T-helper 2 cell (primary cell): ENCODE measurements at regions not wholly inside any gene's neighbourhood (a gene's known extent, or its start where the extent isn't known, plus 50 kb on each side); places are given as distances from the start of the nearest gene placed in this dataset.
A peak's percentile ranks its signal among the peaks of the same experiment; 100 is the strongest.
"Not testable (repeated sequence)": the region's sequence is repeated elsewhere in the genome, so short reads cannot be mapped to it uniquely, and the experiment has no call there.

Experiments
- DNase-seq, 5 experiments: peaks; one replicate each; pipeline versions ENCODE4 v3.0.0 to v3.0.0-alpha.2; 2012 to 2022

DNA sequence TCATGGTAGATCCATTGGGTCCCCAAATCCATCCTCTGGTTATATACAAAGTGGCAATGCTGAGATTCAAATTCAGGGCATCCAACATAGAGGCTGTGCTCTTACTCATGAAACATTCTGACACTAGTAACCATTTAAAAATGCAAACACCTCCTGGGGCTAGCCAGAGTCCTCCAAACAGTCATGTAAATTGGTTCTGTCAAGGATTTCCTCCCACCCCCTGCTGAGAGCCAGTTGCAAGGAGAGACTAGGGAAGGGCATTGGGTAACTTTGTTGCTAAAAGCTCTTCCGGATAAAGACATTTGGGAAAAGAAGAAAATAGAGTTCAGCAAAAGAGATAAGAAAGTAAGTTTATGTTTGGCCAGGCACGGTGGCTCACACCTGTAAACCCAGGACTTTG, 58.3 kb downstream of the ART5 start:
- not testable (repeated sequence) for DNase-seq

DNA sequence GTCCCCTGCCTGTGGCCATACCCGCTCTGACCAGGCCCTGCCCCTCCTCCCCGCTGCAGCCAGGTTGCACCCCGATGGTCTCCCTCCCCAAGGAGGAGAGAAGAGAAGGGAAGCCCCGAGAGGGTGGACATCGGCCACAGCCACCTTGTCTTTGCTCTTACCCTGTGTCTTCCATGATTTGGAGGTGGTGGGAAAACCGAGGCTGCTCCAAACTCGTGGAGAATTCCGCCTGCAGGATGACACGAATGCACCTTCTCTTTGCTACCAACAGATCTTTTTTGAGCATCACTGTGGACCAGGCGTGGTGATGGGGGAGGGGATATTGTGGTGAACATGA, 60.4 kb downstream of the ART5 start:
- DNase-seq, result not testable (repeated sequence)

DNA sequence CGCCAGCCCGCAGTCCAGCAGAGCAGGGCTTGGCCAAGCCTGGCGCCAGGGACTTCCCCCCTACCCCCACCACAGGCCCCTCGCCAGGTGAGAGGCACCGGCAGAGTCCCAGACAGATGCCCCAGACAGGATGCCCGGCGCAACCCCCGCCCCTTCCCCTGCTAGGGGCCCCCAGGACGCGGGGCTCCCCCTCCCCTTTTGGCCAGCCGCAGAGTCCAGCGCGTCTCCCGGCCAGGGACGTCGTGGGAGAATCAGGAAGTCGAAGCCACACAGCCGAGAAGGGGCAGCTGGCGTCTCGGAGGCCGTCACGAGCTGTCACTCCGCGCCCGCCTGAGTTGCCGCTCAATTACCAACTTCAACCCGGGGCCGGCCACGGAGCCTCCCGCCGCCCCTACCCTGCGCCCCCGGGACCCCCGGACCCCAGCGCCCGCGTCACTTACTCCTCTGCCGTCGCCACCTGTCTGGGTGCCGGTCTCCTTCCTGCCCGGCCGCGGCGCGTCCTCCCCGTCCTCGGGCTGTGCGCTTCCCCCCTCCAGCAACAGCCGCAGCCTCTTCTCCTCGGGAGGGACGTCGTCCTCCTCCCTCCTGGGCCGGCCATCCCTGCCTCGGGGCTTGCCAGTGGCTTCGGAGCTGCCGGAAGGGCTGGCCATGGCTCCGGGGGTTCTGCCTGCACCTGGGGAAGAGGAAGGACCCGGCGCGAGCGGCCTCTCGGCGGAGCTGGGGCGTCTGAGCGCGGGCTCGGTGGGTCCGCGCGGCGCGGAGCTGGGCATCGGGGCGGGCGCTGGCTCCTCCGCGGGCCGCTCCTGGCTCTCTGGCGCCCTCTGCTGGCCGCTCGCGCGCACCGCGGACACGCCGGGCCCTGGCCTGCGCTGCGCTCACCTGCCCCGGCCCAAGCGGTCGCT, 61.1 kb downstream of the ART5 start:
- peak; percentile 31 to 54 (median 50) for DNase-seq

DNA sequence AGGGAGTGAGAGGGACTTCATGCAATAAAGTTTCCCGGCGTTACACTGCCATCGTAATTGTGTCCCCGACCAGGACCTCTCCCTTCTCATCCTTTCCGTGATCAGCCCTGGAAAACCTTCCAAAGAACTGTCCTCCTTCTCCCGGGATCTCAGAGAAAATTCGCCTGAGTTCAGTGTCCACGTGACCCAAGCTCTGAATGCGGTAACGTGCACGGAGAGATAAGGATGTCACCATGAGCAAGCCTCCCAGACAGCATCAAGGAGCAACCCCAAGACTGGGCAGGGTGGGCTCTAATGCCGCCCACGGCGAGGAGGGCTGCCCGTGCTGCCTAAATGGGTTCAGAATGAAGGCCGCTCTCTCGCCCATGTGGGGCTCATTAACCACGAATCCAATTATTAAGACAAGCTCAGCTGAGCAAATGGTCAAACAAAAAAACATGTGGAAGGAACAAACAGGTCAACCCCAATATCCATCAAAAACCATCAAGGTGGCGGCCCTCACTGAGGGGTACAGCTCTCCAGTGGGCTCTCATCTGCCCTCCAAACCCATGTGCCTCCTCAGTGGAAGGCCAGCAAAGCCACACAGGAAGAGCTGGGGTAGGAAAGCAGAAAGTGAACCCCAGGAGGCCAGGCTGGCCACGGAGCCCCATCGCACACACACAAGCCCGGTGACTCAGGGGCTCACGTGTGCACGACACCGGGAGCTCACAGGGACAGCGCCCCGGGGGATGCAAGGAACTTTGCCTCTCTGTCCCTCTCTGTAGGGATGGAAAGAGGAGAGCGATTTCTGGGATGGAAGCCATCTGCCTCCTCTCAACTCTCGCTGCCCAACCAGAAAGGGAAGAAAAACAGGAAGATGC, 62.0 kb downstream of the ART5 start:
- DNase-seq, result not testable (repeated sequence)

DNA sequence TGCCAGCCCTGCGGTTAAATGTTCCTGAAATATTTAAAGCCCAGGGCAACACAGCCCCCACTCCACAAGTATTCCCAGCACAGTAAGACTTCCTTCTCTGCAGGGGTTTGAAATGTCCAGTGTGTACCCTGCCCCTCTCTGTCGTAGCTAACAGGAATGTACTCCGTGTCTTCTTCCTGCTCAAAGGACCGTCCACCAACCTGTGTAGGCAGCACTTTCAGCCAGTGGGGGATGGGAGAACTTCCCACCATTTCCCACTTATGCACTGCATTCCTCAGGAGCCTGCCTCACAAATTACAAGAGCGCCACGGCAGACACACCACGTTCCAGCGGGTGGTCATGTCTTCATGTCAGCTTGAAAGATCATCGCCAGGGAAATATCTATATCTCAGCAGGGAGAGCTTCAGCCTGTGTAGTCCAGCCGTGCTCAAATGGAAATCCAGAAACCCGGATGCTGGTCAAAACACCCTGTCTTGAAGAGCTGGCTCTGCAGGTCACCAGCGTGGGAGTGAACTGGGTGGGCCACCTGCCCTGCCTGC, 65.7 kb downstream of the ART5 start:
- DNase-seq, result not testable (repeated sequence)

DNA sequence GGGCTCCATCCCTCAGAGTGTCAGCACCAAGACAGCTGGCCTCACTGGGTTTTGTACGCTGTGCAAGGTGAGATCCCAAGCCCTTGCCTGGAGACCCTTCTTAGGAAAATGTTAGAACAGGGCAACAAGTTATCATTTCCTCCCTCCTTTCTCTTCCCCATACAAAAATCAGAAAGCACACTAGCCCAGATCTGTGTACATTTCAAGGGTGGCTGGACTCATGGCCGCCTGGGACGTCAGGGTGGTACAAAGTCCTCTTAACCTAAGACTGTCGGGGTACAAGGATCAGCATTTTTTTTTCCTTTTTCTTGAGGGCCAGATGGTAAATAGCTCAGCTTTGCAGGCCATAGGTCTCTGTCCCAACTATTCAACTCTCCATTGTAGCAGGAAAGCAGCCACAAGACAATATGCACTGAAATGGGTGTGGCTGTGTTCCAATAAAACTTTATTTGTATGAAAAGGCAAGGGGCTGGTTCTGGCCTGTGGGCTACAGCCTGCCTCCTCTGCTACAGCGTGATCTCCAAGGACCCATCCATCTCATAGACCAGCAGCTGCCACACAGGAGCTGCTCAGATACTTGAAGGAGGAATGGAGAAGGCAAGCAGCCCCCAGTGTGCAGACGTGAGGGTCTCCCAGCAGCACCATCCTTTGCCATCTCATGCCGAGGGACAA, 68.7 kb downstream of the ART5 start:
- DNase-seq, result not testable (repeated sequence)

DNA sequence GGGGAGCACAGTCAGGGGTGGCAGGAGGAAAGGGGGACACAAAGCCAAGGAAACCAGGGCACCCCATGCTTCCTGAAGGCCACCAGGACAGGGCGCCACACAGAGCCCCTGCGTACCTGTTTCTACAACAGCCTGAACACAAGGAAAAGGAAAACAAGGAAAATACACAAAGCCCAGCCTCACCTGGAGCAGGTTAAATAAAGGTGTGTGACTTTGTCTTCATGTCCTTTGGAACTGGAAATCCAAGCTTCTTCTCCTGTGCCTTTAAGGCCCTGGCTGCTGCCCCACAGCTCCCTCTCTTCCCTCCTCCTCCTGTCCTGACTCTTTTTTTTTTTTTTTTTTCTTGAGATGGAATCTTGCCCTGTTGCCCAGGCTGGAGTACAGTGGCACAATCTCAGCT, 70.0 kb downstream of the ART5 start:
- DNase-seq, result not testable (repeated sequence)

DNA sequence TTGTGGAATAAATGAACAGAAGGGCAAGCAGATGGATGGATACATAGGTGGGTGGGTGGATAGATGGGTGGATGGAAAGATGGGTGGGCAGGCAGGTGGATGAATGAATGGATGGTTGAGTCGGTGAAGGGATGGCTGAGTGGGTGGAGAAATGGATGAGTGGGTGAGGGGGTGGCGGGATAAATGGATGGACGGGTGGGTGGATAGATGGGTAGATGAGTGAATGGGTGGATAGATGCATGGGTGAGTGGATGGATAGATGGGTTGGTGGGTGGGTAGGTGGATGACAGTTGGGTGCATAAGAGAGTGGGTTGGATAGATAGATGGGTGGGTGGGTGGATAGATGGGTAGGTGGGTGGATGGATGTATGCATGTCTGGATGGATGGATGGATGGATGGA, 76.0 kb downstream of the ART5 start:
- not testable (repeated sequence) for DNase-seq

DNA sequence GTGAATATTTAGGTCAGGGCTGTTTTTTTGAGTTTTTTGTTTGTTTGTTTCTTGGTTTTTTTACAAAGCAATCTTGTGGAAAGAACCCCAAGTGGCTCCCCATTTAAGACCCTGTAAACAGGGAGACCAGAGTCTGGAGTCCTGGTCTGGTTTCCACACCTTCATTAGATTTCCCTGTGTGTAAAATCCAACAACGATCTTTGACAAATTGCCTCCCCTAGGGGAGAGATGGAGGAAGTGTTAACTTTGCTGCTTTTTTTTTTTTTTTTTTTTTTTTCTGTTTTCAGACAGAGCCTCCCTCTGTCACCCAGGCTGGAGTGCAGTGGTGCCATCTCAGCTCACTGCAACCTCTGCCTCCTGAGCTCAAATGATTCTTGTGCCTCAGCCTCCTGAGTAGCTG, 77.4 kb downstream of the ART5 start:
- DNase-seq, result peak in 1 of 5 experiments; percentile 24

DNA sequence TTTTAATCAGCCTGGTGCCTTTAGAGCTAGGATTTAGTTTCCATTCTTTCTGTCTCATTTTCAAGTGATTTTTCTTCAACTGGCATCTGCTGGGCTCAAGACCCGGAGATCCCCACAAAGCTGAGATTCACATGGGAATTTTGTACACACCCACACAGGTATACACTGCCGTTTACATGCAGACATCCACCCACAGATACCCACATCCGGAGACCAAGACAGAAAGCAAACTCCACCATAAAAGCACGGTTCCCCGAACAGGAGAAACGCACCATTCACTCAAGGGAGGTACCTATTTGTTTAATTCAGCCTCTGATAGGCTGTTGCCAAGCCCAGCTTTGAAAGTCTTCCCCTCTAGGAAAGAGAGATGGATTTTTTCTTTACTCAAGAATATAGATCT, 87.2 kb downstream of the ART5 start:
- DNase-seq, result peak in 2 of 5 experiments; percentile 20 to 68

DNA sequence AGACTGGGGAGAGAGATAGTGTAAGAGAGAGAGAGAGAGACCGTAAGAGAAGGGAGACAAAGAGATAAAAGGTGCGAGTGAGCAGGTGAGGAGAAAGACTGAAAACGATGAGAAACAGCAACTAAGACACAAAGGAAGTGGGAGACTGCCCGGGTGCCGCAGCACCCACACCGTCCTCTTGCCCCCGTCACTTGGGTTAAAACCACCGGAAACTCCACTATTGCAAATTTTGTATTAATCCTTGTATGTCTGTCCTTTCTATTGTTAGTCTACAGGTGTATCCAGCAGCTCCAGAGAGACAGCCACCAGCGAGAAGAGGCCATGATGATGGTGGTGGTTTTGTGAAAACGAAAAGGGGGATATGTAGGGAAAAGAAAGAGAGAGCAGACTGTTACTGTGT, 96.8 kb downstream of the ART5 start:
- DNase-seq, result peak in 2 of 5 experiments; percentile 33 to 69

DNA sequence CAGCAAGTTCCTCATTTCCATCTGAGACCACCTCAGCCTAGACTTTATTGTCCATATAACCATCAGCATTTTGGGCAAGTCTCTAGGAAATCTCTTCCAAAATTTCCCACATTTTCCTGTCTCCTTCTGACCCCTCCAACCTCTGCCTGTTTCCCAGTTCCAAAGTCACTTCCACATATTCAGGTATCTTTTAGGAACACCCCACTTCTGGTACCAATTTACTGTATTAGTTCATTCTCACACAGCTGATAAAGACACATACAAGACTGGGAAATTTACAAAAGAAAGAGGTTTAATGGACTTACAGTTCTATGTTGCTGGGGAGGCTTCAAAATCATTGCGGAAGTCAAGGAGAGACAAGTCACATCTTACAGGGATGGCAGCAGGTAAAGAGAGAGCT, 103.6 kb downstream of the ART5 start:
- not testable (repeated sequence) for DNase-seq

DNA sequence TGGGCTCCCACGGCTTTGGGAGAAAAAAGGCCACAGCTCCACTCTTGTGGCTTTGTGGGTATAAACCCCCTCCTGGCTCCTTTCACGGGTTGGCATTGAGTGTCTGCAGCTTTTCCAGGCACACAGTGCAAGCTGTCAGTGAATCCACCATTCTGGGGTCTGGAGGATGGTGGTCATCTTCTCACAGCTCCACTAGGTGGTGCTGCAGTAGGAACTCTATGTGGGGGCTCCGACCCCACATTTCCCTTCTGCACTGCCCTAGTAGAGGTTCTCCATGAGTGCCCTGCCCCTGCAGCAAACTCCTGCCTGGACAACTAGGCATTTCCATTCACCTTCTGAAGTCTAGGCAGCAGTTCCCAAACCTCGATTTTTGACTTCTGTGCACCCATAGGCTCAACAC, 104.5 kb downstream of the ART5 start:
- not testable (repeated sequence) for DNase-seq

DNA sequence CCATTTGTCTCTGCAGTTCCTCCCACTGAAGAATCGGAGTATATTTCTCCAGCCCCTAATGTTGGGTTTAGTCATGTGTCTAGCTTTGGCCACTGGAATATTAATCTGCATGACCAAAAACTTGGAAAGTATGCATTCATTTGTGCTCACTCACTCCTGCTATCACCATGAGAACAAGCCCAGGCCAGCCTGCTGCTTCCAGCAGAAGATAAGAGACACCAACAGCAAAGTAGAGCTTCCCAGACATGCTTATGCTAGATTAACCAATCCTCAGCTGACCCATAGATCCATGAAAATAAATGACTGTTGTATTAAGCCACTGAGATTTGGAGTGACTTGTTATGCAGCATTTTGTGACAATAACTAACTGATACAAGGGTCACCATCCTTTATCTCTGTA, 108.8 kb downstream of the ART5 start:
- not testable (repeated sequence) for DNase-seq

DNA sequence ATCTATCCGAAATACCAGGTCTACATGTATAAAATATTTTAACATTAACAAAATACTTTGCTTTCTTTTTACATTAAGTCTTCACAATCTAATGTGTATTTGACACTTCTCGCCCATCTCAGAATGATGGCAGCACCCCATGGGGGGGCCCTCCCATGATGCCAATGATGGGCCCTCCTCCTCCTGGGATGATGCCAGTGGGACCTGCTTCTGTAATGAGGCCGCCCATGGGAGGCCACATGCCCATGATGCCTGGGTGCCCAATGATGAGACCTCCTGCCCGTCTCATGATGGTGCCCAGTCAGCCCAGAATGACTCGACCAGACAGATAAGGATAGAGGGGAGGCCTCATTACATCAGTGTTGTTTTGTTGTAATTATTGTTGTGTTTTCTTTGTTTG, 110.5 kb downstream of the ART5 start:
- not testable (repeated sequence) for DNase-seq

DNA sequence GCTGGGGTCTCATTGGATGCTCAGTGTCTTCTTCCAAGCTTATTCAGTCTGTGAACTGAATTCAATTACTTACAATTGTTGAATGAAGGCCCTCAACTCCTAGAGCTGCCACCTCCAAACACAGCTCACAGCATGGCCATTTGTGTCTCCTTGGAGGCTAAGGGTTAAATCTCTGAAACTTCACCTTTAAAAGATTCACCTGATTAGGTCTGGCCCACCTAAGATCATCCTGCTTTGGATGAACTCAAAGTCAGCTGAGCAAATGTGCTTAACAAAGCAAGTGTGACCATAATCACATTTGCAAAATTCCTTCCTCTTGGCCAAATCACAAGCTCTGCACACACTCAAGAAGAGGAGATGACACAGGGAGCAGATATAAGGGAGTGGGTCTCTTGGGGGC, 118.2 kb downstream of the ART5 start:
- not testable (repeated sequence) for DNase-seq

DNA sequence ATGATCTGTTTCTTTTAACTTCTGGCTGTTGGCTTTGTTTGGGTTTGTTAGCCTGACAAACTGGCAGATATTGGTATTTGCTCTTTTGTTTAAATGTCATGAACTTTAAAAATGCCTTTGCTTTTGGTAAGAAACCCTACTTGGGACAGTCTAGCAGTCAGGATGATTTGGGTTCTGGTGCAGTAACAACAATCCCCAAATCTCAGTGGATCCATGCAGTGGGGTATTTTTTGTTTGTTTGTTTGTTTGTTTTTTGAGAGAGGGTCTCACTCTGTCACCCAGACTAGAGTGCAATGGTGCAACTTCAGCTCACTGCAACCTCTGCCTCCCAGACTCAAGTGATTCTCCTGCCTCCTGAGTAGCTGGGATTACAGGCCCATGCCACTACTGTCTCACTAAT, 120.9 kb downstream of the ART5 start:
- not testable (repeated sequence) for DNase-seq

DNA sequence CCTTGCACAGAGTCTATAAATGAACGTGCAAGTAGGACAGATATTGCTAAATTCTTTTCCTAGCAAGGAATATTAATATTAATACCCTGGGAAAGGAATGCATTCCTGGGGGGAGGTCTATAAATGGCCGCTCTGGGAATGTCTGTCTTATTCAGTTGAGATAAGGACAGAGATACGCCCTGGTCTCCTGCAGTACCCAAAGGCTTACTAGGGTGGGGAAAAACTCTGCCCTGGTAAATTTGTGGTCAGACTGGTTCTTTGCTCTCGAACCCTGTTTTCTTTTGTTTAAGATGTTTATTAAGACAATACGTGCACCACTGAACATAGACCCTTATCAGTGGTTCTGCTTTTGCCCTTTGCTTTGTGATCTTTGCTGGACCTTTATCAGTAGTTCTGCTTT, 122.0 kb downstream of the ART5 start:
- not testable (repeated sequence) for DNase-seq

DNA sequence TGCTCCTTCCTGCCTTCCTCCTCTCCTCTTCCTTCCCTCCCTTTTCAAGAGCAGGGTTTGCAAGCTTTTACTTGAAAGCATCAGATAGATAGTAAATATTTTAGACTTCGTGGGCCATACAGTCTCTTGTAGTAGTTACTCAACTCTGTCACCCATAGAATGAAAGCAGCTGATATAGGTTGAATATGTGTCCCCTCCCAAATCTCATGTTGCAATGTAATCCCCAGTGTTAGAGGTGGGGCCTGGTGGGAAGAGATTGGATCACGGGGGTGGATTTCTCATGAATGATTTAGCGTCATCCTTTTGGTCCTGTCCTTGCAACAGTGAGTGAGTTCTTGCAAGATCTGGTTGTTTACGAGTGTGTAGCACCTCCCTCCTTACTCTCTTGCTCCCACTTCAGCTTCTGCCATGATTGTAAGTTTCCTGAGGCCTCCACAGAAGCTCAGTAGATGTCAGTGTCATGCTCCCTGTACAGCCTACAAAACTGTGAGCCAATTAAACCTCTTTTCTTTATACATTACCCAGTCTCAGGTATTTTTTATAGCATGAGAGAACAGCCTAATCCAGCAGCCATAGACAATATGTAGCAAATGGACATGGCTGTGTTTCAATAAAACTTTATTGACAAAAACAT, 124.7 kb downstream of the ART5 start:
- not testable (repeated sequence) for DNase-seq

DNA sequence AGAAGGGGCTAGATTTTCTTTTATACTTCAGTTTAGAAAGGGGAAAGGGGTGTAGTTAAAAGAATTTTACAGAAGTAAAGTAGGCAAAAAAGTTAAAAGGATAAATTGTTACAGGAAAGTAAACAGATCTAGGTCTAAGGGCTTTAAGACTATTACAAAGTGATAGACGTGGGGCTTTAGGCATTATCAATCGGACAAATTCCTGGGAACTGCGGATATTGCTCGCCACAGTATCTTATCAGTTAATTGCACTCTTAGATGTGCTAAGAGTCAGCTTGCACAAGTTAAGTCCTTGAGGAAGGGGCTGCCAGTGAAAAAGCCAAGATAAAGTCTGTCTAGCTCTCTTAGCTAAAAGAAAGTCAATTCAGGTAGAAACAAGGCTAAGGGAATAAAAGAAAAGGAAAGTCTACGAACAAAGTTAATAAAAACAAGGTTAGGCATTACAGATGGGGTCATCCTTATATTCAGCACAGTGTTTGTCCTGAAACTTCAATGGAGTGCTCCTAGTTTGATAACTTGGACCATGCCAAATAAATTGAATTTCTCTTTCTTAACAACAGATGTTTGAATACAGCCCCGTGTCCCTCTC, 125.4 kb downstream of the ART5 start:
- not testable (repeated sequence) for DNase-seq

DNA sequence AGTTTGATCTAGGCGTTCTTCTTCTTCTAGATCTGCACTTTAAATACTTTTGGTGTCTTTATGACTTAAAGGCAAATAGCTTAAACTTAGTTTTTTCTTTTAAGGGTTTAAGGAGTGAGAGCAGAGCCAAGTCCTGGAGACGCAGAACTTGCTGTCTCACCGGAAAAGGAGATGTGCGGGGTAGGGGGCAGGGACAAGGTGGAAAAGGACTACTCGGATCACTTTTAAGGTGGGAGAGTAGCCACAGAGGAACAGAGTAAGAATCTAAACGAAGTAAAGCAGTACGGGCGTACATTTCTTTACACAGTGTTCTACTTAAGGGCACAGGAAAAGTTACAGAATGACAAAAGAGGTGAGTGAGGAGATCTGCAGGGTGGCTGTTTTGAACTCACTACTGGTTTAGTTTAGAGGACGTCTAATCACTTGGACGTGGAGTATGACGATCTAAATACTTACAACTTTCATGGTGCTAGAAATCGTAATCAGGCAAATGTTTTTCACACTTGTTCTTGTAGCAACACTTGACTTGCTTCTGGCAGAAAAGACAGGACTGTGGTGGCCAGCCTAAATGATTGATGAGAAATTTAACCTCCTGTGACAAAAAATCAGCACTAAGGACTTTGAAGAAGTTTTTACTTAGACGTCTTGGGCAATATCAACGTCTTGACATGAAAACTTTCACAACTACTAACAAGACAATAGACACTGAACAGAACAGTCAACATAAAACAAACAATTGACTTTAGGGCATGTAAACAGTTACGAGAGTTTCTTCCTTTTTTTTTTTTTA, 127.0 kb downstream of the ART5 start:
- not testable (repeated sequence) for DNase-seq
